CD4-positive, alpha-beta T cell treated with Interleukin-4 for 4 hours (primary cell): ENCODE measurements at regions not wholly inside any gene's neighbourhood (a gene's known extent, or its start where the extent isn't known, plus 50 kb on each side); places are given as distances from the start of the nearest gene placed in this dataset.

ENCODE experiments used
- DNase-seq: peaks from one replicate; pipeline ENCODE4 v3.0.0-alpha.2; 2020

- DNase-seq, result no peak
Observed at GRCh38 chr11:105227363-105227762, 87.8 kb upstream of the CARD18 start.

GRCh38 chr11:105226766-105227165, 87.2 kb upstream of the CARD18 start:
- no peak for DNase-seq

- DNase-seq, result no peak
Observed at GRCh38 chr11:105226091-105226490, 86.5 kb upstream of the CARD18 start.

- DNase-seq, result no peak
Observed at GRCh38 chr11:105224482-105225253, 85.1 kb upstream of the CARD18 start.

- DNase-seq, result no peak
Observed at GRCh38 chr11:105220121-105220520, 80.6 kb upstream of the CARD18 start.

- no peak for DNase-seq
Observed at GRCh38 chr11:105219670-105220069, 80.1 kb upstream of the CARD18 start.

GRCh38 chr11:105219269-105219668, 79.7 kb upstream of the CARD18 start:
- DNase-seq, result no peak

- DNase-seq, result no peak
Observed at GRCh38 chr11:105215528-105215927, 76.0 kb upstream of the CARD18 start.

GRCh38 chr11:105211806-105212554, 72.4 kb upstream of the CARD18 start:
- no peak for DNase-seq

GRCh38 chr11:105208019-105208418, 68.5 kb upstream of the CARD18 start:
- DNase-seq, result no peak

- DNase-seq, result no peak
Observed at GRCh38 chr11:105206633-105207032, 67.1 kb upstream of the CARD18 start.

GRCh38 chr11:105204636-105205035, 65.1 kb upstream of the CARD18 start:
- DNase-seq, result no peak

GRCh38 chr11:105203569-105204240, 64.1 kb upstream of the CARD18 start:
- DNase-seq, result no peak

GRCh38 chr11:105202844-105203548, 63.4 kb upstream of the CARD18 start:
- peak; percentile 66 for DNase-seq

- DNase-seq, result no peak
Observed at GRCh38 chr11:105202422-105202821, 62.9 kb upstream of the CARD18 start.

GRCh38 chr11:105201166-105201565, 61.6 kb upstream of the CARD18 start:
- DNase-seq, result no peak

- no peak for DNase-seq
Observed at GRCh38 chr11:105197071-105197815, 57.7 kb upstream of the CARD18 start.

GRCh38 chr11:105193260-105193659, 53.7 kb upstream of the CARD18 start:
- DNase-seq, result no peak

- no peak for DNase-seq
Observed at GRCh38 chr11:105192115-105192514, 52.5 kb upstream of the CARD18 start.

- DNase-seq, result no peak
Observed at GRCh38 chr11:105189581-105189980, 50.0 kb upstream of the CARD18 start.
